HG02943 (cell line): ENCODE measurements at regions not wholly inside any gene's neighbourhood (a gene's known extent, or its start where the extent isn't known, plus 50 kb on each side); places are given as distances from the start of the nearest gene placed in this dataset.
A peak's percentile ranks its signal among the peaks of the same experiment; 100 is the strongest.

Experiments
- ATAC-seq: cut with Tn5 transposase; IDR thresholded peaks from one replicate; pipeline ENCODE4 v1.9.1; 2021; ENCODE audit warnings: mild to moderate bottlenecking, low read depth, moderate library complexity; ENCODE audit not compliant: unreplicated experiment

- ATAC-seq = no peak
Observed at GRCh38 chr15:70341566-70341965, 243.8 kb upstream of the TLE3 start.

- ATAC-seq = no peak
Observed at GRCh38 chr15:70340494-70340870, 242.8 kb upstream of the TLE3 start.

GRCh38 chr15:70339571-70340493 is 242.1 kb upstream of the TLE3 start:
- ATAC-seq = no peak

- ATAC-seq = no peak
Observed at GRCh38 chr15:70337277-70338186, 239.8 kb upstream of the TLE3 start.

DNA sequence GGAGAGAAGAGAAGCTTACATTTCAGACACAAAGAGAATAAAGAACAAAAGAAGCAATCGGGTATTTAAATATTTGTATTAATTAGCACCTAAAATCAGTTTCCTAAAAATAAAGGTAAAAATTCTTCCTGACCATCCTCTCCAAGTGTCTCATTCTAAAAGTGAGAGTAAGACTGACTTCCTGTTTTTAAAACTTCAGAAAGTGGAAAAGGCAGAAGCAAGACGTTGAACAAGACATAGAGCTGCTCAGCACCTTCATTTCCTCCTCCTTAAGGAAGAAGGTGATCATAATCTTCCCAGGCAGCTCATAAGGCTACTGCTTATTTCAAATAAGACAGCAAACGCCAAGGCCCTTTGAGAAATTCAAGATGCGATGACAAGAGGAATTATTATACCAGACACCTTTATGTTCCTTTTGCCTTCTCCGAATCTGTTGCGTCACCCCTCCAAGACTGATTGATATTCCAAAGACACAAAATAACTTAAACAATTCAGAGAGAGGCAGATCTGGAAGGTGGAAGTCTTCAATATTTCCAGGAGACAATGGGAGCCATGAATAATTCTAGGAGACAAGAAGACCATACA is 238.8 kb upstream of the TLE3 start:
- ATAC-seq = no peak

GRCh38 chr15:70334286-70334685 is 236.6 kb upstream of the TLE3 start:
- ATAC-seq = no peak

- no peak for ATAC-seq
Observed at GRCh38 chr15:70329179-70329578, 231.5 kb upstream of the TLE3 start.

- ATAC-seq = no peak
Observed at GRCh38 chr15:70328679-70329115, 231.0 kb upstream of the TLE3 start.

DNA sequence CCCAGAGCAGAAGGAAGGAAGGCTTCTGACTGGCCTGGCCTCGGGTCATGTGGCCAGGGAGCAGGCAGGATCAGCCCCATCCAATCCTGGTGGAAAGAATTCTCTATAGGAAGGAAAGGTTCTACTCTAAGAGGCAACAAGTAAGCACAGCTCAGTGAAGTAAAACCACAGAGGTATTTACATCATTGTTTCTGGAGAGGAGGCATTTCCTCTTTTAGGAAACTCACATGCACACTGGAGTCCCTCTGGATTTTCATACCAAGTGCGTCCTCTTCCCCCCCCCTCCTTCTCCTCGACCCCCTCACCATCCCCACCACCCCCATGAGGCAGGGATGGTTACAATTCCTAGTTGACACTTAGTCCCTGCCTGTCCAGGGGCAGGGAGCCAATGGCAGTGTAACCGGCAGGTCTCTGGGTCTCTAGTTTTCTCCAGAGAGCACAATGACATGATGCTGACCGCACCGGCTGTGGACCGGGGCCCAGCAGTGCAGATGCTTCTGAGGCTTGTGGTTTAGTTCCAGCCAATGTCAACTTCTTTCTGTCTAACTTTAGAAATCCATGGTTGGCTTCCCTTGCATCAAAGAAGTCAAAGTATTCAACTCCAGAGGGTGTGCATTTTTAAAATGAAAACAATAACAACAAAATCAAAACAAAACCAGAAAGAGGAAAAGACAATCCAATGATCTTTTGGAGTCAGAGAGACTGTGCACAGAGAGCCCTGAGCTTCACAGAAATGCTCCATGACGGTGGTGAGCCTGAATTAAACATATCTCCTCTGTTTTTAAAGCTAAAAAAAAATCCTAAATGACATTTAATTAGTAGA is 230.3 kb upstream of the TLE3 start:
- ATAC-seq = no peak

DNA sequence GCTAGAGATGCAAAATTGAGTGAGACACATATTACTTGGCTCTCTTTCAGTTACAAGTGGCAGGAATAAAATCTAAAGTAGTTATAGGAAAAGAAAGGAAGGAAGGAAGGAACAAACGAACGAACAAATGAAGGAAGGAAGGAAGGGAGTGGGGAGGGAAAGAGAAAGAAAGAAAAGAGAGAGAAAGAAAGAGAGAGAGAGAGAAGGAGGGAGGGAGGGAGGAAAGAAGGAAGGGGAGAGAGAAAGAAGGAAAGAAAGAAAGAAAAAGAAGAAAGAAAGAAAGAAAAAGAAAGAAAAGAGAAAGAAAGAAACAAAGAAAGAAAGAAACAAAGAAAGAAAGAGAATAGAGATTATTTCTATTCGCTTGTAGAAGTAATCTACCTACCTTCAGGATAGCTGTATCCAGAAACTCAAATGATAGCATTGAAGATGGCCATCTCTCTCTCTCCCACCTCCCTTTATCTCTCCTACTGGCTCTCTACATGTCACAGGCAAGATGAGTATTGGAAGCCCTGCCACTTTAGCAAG is 229.7 kb upstream of the TLE3 start:
- no peak for ATAC-seq

GRCh38 chr15:70324001-70324974 is 226.6 kb upstream of the TLE3 start:
- no peak for ATAC-seq

GRCh38 chr15:70323111-70323851 is 225.6 kb upstream of the TLE3 start:
- no peak for ATAC-seq

GRCh38 chr15:70322051-70322668 is 224.4 kb upstream of the TLE3 start:
- no peak for ATAC-seq

GRCh38 chr15:70321172-70321819 is 223.6 kb upstream of the TLE3 start:
- no peak for ATAC-seq

DNA sequence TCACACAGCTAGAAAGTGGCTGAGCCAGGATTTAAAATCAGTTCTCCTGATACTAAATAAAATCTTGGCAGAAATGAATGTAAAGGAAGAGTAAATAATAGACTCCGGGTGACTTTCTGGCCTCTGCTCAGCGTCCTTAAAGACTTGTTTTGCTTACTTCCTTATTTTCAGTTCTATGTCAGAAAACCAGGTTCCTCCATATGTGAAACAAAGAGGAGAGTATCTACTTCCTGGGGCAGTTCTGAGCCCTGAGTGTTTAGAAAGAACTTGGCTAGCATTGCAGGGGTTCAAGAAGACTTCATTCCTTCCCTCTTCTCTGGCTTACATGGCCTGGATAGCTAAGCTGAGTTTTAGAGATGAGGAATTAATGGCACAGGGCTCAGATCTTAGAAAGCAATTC is 222.8 kb upstream of the TLE3 start:
- ATAC-seq = no peak

DNA sequence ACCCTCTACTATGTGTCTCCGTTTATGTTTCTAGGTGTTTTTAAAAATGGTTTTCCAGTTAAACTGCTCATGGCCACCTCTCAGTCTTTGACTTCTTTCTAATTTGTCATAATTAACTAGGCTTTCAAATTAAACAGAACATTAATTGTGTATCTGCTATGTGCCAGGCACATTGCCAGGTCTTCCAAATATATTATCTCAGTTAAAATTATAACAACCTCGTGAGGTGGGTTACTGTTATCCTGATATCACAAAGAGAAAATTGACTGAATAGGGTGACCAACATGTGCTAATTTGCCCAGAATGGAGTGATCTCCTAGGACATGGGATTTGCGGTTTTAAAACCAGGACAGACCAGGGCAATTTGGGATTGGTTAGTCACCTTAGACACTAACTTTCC is 222.4 kb upstream of the TLE3 start:
- ATAC-seq = no peak

- ATAC-seq = peak; percentile 84
Observed at GRCh38 chr15:70319466-70319865, 221.7 kb upstream of the TLE3 start.
